ENCODE measurements at regions not wholly inside any gene's neighbourhood (a gene's known extent, or its start where the extent isn't known, plus 50 kb on each side); places are given as distances from the start of the nearest gene placed in this dataset.

- no peaks in the 10 kb centered on the region for H3K27me3 ChIP-seq (ENCODE audit: control insufficient read depth, insufficient read depth, low read length)
- DNase-seq (ENCODE audit: low read depth) (no peak), FAIRE-seq (no peak)
- no peak overlapping the region for H3K4me3 ChIP-seq (ENCODE audit: low read depth, low read length)
- TF ChIP-seq CTCF (IDR thresholded peaks at IDR 0.05; ENCODE audit: insufficient read depth, low read length, severe bottlenecking), result no peak
- H3K36me3 ChIP-seq (ENCODE audit: control insufficient read depth, insufficient read depth, low read length), result no peaks in the 10 kb centered on the region
Observed at GRCh38 chr3:158925021-158925420, 123.2 kb downstream of the MFSD1 start.

GRCh38 chr3:158925828-158926494 lies 124.1 kb downstream of the MFSD1 start:
- Histone ChIP-seq H3K36me3 (ENCODE audit: control insufficient read depth, insufficient read depth, low read length) (no peaks in the 10 kb centered on the region), H3K4me3 (ENCODE audit: low read depth, low read length) (no peak overlapping the region), H3K27me3 (ENCODE audit: control insufficient read depth, insufficient read depth, low read length) (no peaks in the 10 kb centered on the region)
- no peak for DNase-seq (ENCODE audit: low read depth)
- no peak for TF ChIP-seq CTCF (IDR thresholded peaks at IDR 0.05; ENCODE audit: insufficient read depth, low read length, severe bottlenecking)
- no peak for FAIRE-seq

- Histone ChIP-seq H3K27me3 (ENCODE audit: control insufficient read depth, insufficient read depth, low read length) (no peaks in the 10 kb centered on the region), H3K36me3 (ENCODE audit: control insufficient read depth, insufficient read depth, low read length) (no peaks in the 10 kb centered on the region), H3K4me3 (ENCODE audit: low read depth, low read length) (no peak overlapping the region)
- DNase-seq (ENCODE audit: low read depth) (peak; percentile 35), FAIRE-seq (no peak)
- TF ChIP-seq CTCF (IDR thresholded peaks at IDR 0.05; ENCODE audit: insufficient read depth, low read length, severe bottlenecking), result no peak
Observed at GRCh38 chr3:158935846-158936245, 134.0 kb downstream of the MFSD1 start.

- no peak for TF ChIP-seq CTCF (IDR thresholded peaks at IDR 0.05; ENCODE audit: insufficient read depth, low read length, severe bottlenecking)
- no peaks in the 10 kb centered on the region for H3K36me3 ChIP-seq (ENCODE audit: control insufficient read depth, insufficient read depth, low read length)
- no peak overlapping the region for H3K4me3 ChIP-seq (ENCODE audit: low read depth, low read length)
- no peaks in the 10 kb centered on the region for H3K27me3 ChIP-seq (ENCODE audit: control insufficient read depth, insufficient read depth, low read length)
- DNase-seq (ENCODE audit: low read depth) (peak; percentile 28), FAIRE-seq (no peak)
Observed at GRCh38 chr3:158936530-158937113, 134.8 kb downstream of the MFSD1 start.

GRCh38 chr3:158950178-158950901 lies 148.5 kb downstream of the MFSD1 start:
- DNase-seq (ENCODE audit: low read depth) (no peak), FAIRE-seq (no peak)
- no peak overlapping the region for H3K4me3 ChIP-seq (ENCODE audit: low read depth, low read length)
- no peak for TF ChIP-seq CTCF (IDR thresholded peaks at IDR 0.05; ENCODE audit: insufficient read depth, low read length, severe bottlenecking)
- H3K36me3 ChIP-seq (ENCODE audit: control insufficient read depth, insufficient read depth, low read length), result no peaks in the 10 kb centered on the region
- no peaks in the 10 kb centered on the region for H3K27me3 ChIP-seq (ENCODE audit: control insufficient read depth, insufficient read depth, low read length)

Data from bronchial epithelial cell (primary cell).